ENCODE measurements at regions not wholly inside any gene's neighbourhood (a gene's known extent, or its start where the extent isn't known, plus 50 kb on each side); places are given as distances from the start of the nearest gene placed in this dataset.
"Not testable (repeated sequence)": the region's sequence is repeated elsewhere in the genome, so short reads cannot be mapped to it uniquely, and the experiment has no call there.

- DNase-seq (ENCODE audit: low read depth in 2 of 2), result no peak
Measured at GRCh38 chr1:30461640-30462039, 261.7 kb downstream of the MATN1 start.

GRCh38 chr1:30460661-30461060 lies 262.7 kb downstream of the MATN1 start:
- DNase-seq (ENCODE audit: low read depth in 2 of 2), result no peak

- not testable (repeated sequence) for DNase-seq (ENCODE audit: low read depth in 2 of 2)
Measured at GRCh38 chr1:30458730-30459485, 264.5 kb downstream of the MATN1 start.

GRCh38 chr1:30452925-30453324 lies 270.5 kb downstream of the MATN1 start:
- no peak for DNase-seq (ENCODE audit: low read depth in 2 of 2)

GRCh38 chr1:30452170-30452569 lies 271.2 kb downstream of the MATN1 start:
- no peak for DNase-seq (ENCODE audit: low read depth in 2 of 2)

GRCh38 chr1:30451532-30452125 lies 271.8 kb downstream of the MATN1 start:
- DNase-seq (ENCODE audit: low read depth in 2 of 2), result no peak

- no peak for DNase-seq (ENCODE audit: low read depth in 2 of 2)
Measured at GRCh38 chr1:30450818-30451233, 272.6 kb downstream of the MATN1 start.

- no peak for DNase-seq (ENCODE audit: low read depth in 2 of 2)
Measured at GRCh38 chr1:30450148-30450817, 273.1 kb downstream of the MATN1 start.

GRCh38 chr1:30449428-30450147 lies 273.8 kb downstream of the MATN1 start:
- no peak for DNase-seq (ENCODE audit: low read depth in 2 of 2)

- DNase-seq (ENCODE audit: low read depth in 2 of 2), result no peak
Measured at GRCh38 chr1:30449003-30449402, 274.4 kb downstream of the MATN1 start.

- DNase-seq (ENCODE audit: low read depth in 2 of 2), result no peak
Measured at GRCh38 chr1:30447701-30448100, 275.7 kb downstream of the MATN1 start.

- no peak for DNase-seq (ENCODE audit: low read depth in 2 of 2)
Measured at GRCh38 chr1:30447080-30447479, 276.3 kb downstream of the MATN1 start.

GRCh38 chr1:30446508-30446907 lies 276.9 kb downstream of the MATN1 start:
- no peak for DNase-seq (ENCODE audit: low read depth in 2 of 2)

- DNase-seq (ENCODE audit: low read depth in 2 of 2), result no peak
Measured at GRCh38 chr1:30446095-30446494, 277.3 kb downstream of the MATN1 start.

- no peak for DNase-seq (ENCODE audit: low read depth in 2 of 2)
Measured at GRCh38 chr1:30445449-30445848, 277.9 kb downstream of the MATN1 start.

GRCh38 chr1:30444850-30445249 lies 278.5 kb downstream of the MATN1 start:
- no peak for DNase-seq (ENCODE audit: low read depth in 2 of 2)

GRCh38 chr1:30444401-30444800 lies 279.0 kb downstream of the MATN1 start:
- no peak for DNase-seq (ENCODE audit: low read depth in 2 of 2)

GRCh38 chr1:30438274-30438673 lies 285.1 kb downstream of the MATN1 start:
- not testable (repeated sequence) for DNase-seq (ENCODE audit: low read depth in 2 of 2)

- DNase-seq (ENCODE audit: low read depth in 2 of 2), result no peak
Measured at GRCh38 chr1:30437059-30437576, 286.3 kb downstream of the MATN1 start.

- DNase-seq (ENCODE audit: low read depth in 2 of 2), result no peak
Measured at GRCh38 chr1:30427545-30427944, 295.8 kb downstream of the MATN1 start.

GRCh38 chr1:30425046-30425445 lies 298.3 kb downstream of the MATN1 start:
- DNase-seq (ENCODE audit: low read depth in 2 of 2), result no peak

GRCh38 chr1:30423570-30423969 lies 299.8 kb downstream of the MATN1 start:
- DNase-seq (ENCODE audit: low read depth in 2 of 2), result no peak
